GM12872 (cell line): ENCODE measurements at regions not wholly inside any gene's neighbourhood (a gene's known extent, or its start where the extent isn't known, plus 50 kb on each side); places are given as distances from the start of the nearest gene placed in this dataset.

Source experiments
- CTCF ChIP-seq: IDR thresholded peaks from 3 replicates; pipeline ENCODE4 v1.5.1; 2011; ENCODE audit warnings: low read depth, mild to moderate bottlenecking, low read length, moderate library complexity; ENCODE audit not compliant: insufficient read depth

- no peak for TF ChIP-seq CTCF
Measured at GRCh38 chr10:118409295-118409694, 67.2 kb upstream of the FAM204A start.

GRCh38 chr10:118408181-118408580, 66.1 kb upstream of the FAM204A start:
- no peak for TF ChIP-seq CTCF

- no peak for TF ChIP-seq CTCF
Measured at GRCh38 chr10:118407777-118408176, 65.7 kb upstream of the FAM204A start.

GRCh38 chr10:118407026-118407425, 64.9 kb upstream of the FAM204A start:
- no peak for TF ChIP-seq CTCF

- no peak for TF ChIP-seq CTCF
Measured at GRCh38 chr10:118405928-118406327, 63.8 kb upstream of the FAM204A start.

- no peak for TF ChIP-seq CTCF
Measured at GRCh38 chr10:118403967-118404366, 61.8 kb upstream of the FAM204A start.

- no peak for TF ChIP-seq CTCF
Measured at GRCh38 chr10:118401708-118402193, 59.6 kb upstream of the FAM204A start.

GRCh38 chr10:118397391-118397790, 55.3 kb upstream of the FAM204A start:
- TF ChIP-seq CTCF, result no peak
